ENCODE measurements at regions not wholly inside any gene's neighbourhood (a gene's known extent, or its start where the extent isn't known, plus 50 kb on each side); places are given as distances from the start of the nearest gene placed in this dataset.
"Not testable (repeated sequence)": the region's sequence is repeated elsewhere in the genome, so short reads cannot be mapped to it uniquely, and the experiment has no call there.

GRCh38 chr9:115400796-115401195 is 282.8 kb upstream of the TNC start:
- DNase-seq (ENCODE audit: low read depth): peak; percentile 96

- no peak for DNase-seq (ENCODE audit: low read depth)
These were observed 283.9 kb upstream of the TNC start for GRCh38 chr9:115401756-115402327.

- no peak for DNase-seq (ENCODE audit: low read depth)
These were observed 285.8 kb upstream of the TNC start for GRCh38 chr9:115403753-115404152.

GRCh38 chr9:115404311-115404710 is 286.4 kb upstream of the TNC start:
- no peak for DNase-seq (ENCODE audit: low read depth)

GRCh38 chr9:115411516-115411915 is 293.6 kb upstream of the TNC start:
- no peak for DNase-seq (ENCODE audit: low read depth)

GRCh38 chr9:115411993-115412452 is 294.1 kb upstream of the TNC start:
- peak; percentile 92 for DNase-seq (ENCODE audit: low read depth)

GRCh38 chr9:115412656-115413055 is 294.7 kb upstream of the TNC start:
- DNase-seq (ENCODE audit: low read depth): no peak

GRCh38 chr9:115413304-115413703 is 295.3 kb upstream of the TNC start:
- DNase-seq (ENCODE audit: low read depth): no peak

- no peak for DNase-seq (ENCODE audit: low read depth)
These were observed 295.9 kb upstream of the TNC start for GRCh38 chr9:115413766-115414382.

GRCh38 chr9:115414561-115414960 is 296.6 kb upstream of the TNC start:
- no peak for DNase-seq (ENCODE audit: low read depth)

GRCh38 chr9:115415450-115415849 is 297.5 kb upstream of the TNC start:
- DNase-seq (ENCODE audit: low read depth): no peak

- no peak for DNase-seq (ENCODE audit: low read depth)
These were observed 298.3 kb upstream of the TNC start for GRCh38 chr9:115416299-115416698.

- not testable (repeated sequence) for DNase-seq (ENCODE audit: low read depth)
These were observed 300.2 kb upstream of the TNC start for GRCh38 chr9:115418181-115418580.

GRCh38 chr9:115422932-115423440 is 305.0 kb upstream of the TNC start:
- no peak for DNase-seq (ENCODE audit: low read depth)

- no peak for DNase-seq (ENCODE audit: low read depth)
These were observed 305.7 kb upstream of the TNC start for GRCh38 chr9:115423646-115424045.

GRCh38 chr9:115425601-115426000 is 307.6 kb upstream of the TNC start:
- DNase-seq (ENCODE audit: low read depth): no peak

- no peak for DNase-seq (ENCODE audit: low read depth)
These were observed 319.5 kb upstream of the TNC start for GRCh38 chr9:115437418-115437817.

- DNase-seq (ENCODE audit: low read depth): no peak
These were observed 321.7 kb upstream of the TNC start for GRCh38 chr9:115439641-115440040.

- DNase-seq (ENCODE audit: low read depth): no peak
These were observed 324.1 kb upstream of the TNC start for GRCh38 chr9:115442054-115442453.

- DNase-seq (ENCODE audit: low read depth): no peak
These were observed 325.9 kb upstream of the TNC start for GRCh38 chr9:115443890-115444289.

- no peak for DNase-seq (ENCODE audit: low read depth)
These were observed 327.0 kb upstream of the TNC start for GRCh38 chr9:115444959-115445358.

GRCh38 chr9:115445655-115446054 is 327.7 kb upstream of the TNC start:
- no peak for DNase-seq (ENCODE audit: low read depth)

GRCh38 chr9:115456515-115456914 is 338.6 kb upstream of the TNC start:
- peak; percentile 53 for DNase-seq (ENCODE audit: low read depth)

- no peak for DNase-seq (ENCODE audit: low read depth)
These were observed 343.3 kb upstream of the TNC start for GRCh38 chr9:115461280-115461679.
